SK-N-MC (cell line): ENCODE measurements at regions not wholly inside any gene's neighbourhood (a gene's known extent, or its start where the extent isn't known, plus 50 kb on each side); places are given as distances from the start of the nearest gene placed in this dataset.

Source experiments
- DNase-seq: peaks from one replicate; pipeline ENCODE4 v3.0.0-alpha.2; 2011; ENCODE audit warnings: low read depth, low spot score
- H3K27ac ChIP-seq: fragments of 200-600 bp; sonication (generic); 2 replicates; pipeline ENCODE4 v1.5.1; 2016; ENCODE audit warnings: mixed run types
- H3K36me3 ChIP-seq: fragments of 200-600 bp; sonication (generic); 2 replicates; pipeline ENCODE4 v1.6.1; 2017; ENCODE audit warnings: antibody characterized with exemption, low read length, mixed read lengths; ENCODE audit not compliant: insufficient read depth
- H3K4me3 ChIP-seq: fragments of 200-600 bp; sonication (generic); 2 replicates; pipeline ENCODE4 v1.5.1; 2016
- H3K9ac ChIP-seq: fragments of 200-600 bp; sonication (generic); 2 replicates; pipeline ENCODE4 v1.8.0; 2017; ENCODE audit warnings: mixed run types, mixed read lengths; ENCODE audit not compliant: insufficient read length
- H3K9me3 ChIP-seq: fragments of 200-600 bp; sonication (generic); 2 replicates; pipeline ENCODE4 v1.6.1; 2017; ENCODE audit warnings: low read depth, mild to moderate bottlenecking, antibody characterized with exemption, low read length, moderate library complexity, mixed read lengths
- EZH2 ChIP-seq: fragments of 200-600 bp; sonication (generic); IDR thresholded peaks from one replicate; pipeline ENCODE4 v1.6.1; 2017; ENCODE audit warnings: antibody characterized with exemption
- FOXP2 ChIP-seq: optimal IDR thresholded peaks from 2 replicates; pipeline ENCODE3; 2011; ENCODE audit warnings: mild to moderate bottlenecking, moderate library complexity; ENCODE audit not compliant: insufficient read depth; ENCODE audit errors: extremely low read length, control extremely low read depth
- POLR2AphosphoS5 ChIP-seq: IDR thresholded peaks from 2 replicates; pipeline ENCODE4 v1.6.1; 2012; ENCODE audit warnings: mild to moderate bottlenecking, low read depth, low read length, borderline replicate concordance

GRCh38 chr9:78615372-78615771, 318.4 kb downstream of the PSAT1 start:
- DNase-seq = no peak
- no peak overlapping the region for H3K27ac ChIP-seq
- no peak overlapping the region for H3K9ac ChIP-seq
- no peak overlapping the region for H3K4me3 ChIP-seq
- TF ChIP-seq FOXP2 (no peak), EZH2 (no peak), POLR2AphosphoS5 (no peak)
- H3K9me3 ChIP-seq = no peaks in the 10 kb centered on the region
- H3K36me3 ChIP-seq = no peaks in the 10 kb centered on the region

GRCh38 chr9:78618735-78619134, 321.8 kb downstream of the PSAT1 start:
- no peak for DNase-seq
- TF ChIP-seq POLR2AphosphoS5 (no peak), FOXP2 (no peak), EZH2 (no peak)
- H3K9me3 ChIP-seq = no peaks in the 10 kb centered on the region
- no peak overlapping the region for H3K27ac ChIP-seq
- no peak overlapping the region for H3K4me3 ChIP-seq
- no peaks in the 10 kb centered on the region for H3K36me3 ChIP-seq
- no peak overlapping the region for H3K9ac ChIP-seq

- Histone ChIP-seq H3K9ac (no peak overlapping the region), H3K27ac (no peak overlapping the region), H3K36me3 (no peaks in the 10 kb centered on the region), H3K4me3 (no peak overlapping the region), H3K9me3 (no peaks in the 10 kb centered on the region)
- no peak for TF ChIP-seq EZH2
- TF ChIP-seq POLR2AphosphoS5 = no peak
- no peak for TF ChIP-seq FOXP2
- no peak for DNase-seq
Measured at GRCh38 chr9:78620303-78620702, 323.4 kb downstream of the PSAT1 start.

GRCh38 chr9:78620764-78621163, 323.8 kb downstream of the PSAT1 start:
- Histone ChIP-seq H3K9me3 (no peaks in the 10 kb centered on the region), H3K36me3 (no peaks in the 10 kb centered on the region), H3K4me3 (no peak overlapping the region), H3K27ac (no peak overlapping the region), H3K9ac (no peak overlapping the region)
- no peak for TF ChIP-seq POLR2AphosphoS5
- no peak for TF ChIP-seq FOXP2
- no peak for TF ChIP-seq EZH2
- DNase-seq = no peak

- no peak overlapping the region for H3K9ac ChIP-seq
- no peaks in the 10 kb centered on the region for H3K36me3 ChIP-seq
- H3K9me3 ChIP-seq = no peaks in the 10 kb centered on the region
- DNase-seq = no peak
- no peak for TF ChIP-seq EZH2
- TF ChIP-seq POLR2AphosphoS5 = no peak
- no peak for TF ChIP-seq FOXP2
- no peak overlapping the region for H3K27ac ChIP-seq
- H3K4me3 ChIP-seq = no peak overlapping the region
Measured at GRCh38 chr9:78622126-78622525, 325.2 kb downstream of the PSAT1 start.

- Histone ChIP-seq H3K27ac (no peak overlapping the region), H3K4me3 (no peak overlapping the region), H3K9ac (no peak overlapping the region), H3K36me3 (no peaks in the 10 kb centered on the region), H3K9me3 (no peaks in the 10 kb centered on the region)
- DNase-seq = no peak
- TF ChIP-seq FOXP2 = no peak
- no peak for TF ChIP-seq POLR2AphosphoS5
- no peak for TF ChIP-seq EZH2
Measured at GRCh38 chr9:78626971-78627370, 330.0 kb downstream of the PSAT1 start.

GRCh38 chr9:78630966-78631365, 334.0 kb downstream of the PSAT1 start:
- TF ChIP-seq POLR2AphosphoS5 = no peak
- TF ChIP-seq EZH2 = no peak
- no peak for TF ChIP-seq FOXP2
- Histone ChIP-seq H3K9ac (no peak overlapping the region), H3K27ac (no peak overlapping the region), H3K4me3 (no peak overlapping the region), H3K36me3 (no peaks in the 10 kb centered on the region), H3K9me3 (no peaks in the 10 kb centered on the region)
- DNase-seq = no peak

- TF ChIP-seq FOXP2 (no peak), POLR2AphosphoS5 (no peak), EZH2 (no peak)
- H3K9me3 ChIP-seq = no peaks in the 10 kb centered on the region
- no peak for DNase-seq
Measured at GRCh38 chr9:78640728-78641127, 343.8 kb downstream of the PSAT1 start.

GRCh38 chr9:78644359-78644758, 347.4 kb downstream of the PSAT1 start:
- Histone ChIP-seq H3K36me3 (no peaks in the 10 kb centered on the region), H3K9me3 (no peaks in the 10 kb centered on the region), H3K4me3 (no peak overlapping the region), H3K9ac (no peak overlapping the region), H3K27ac (no peak overlapping the region)
- no peak for DNase-seq
- TF ChIP-seq EZH2 (no peak), FOXP2 (no peak), POLR2AphosphoS5 (no peak)

More at GRCh38 chr9:78640728-78641127, 343.8 kb downstream of the PSAT1 start:
- Histone ChIP-seq H3K9ac (no peak overlapping the region), H3K4me3 (no peak overlapping the region), H3K27ac (no peak overlapping the region), H3K36me3 (no peaks in the 10 kb centered on the region)

GRCh38 chr9:78654324-78654723, 357.4 kb downstream of the PSAT1 start:
- H3K36me3 ChIP-seq = no peaks in the 10 kb centered on the region
- H3K9ac ChIP-seq = no peak overlapping the region
- H3K27ac ChIP-seq = no peak overlapping the region
- H3K4me3 ChIP-seq = no peak overlapping the region
- no peak for DNase-seq
- H3K9me3 ChIP-seq = no peaks in the 10 kb centered on the region
- no peak for TF ChIP-seq POLR2AphosphoS5
- TF ChIP-seq EZH2 = no peak
- TF ChIP-seq FOXP2 = no peak
